ENCODE measurements at regions not wholly inside any gene's neighbourhood (a gene's known extent, or its start where the extent isn't known, plus 50 kb on each side); places are given as distances from the start of the nearest gene placed in this dataset.

GRCh38 chr9:28032268-28032590, 458.9 kb upstream of the C9orf72 start:
- DNase-seq (ENCODE audit: low spot score in 2 of 2), result no peak
- no peak overlapping the region for H3K4me3 ChIP-seq (ENCODE audit: low read depth, poor library complexity, severe bottlenecking)
- TF ChIP-seq, protein P1, sequence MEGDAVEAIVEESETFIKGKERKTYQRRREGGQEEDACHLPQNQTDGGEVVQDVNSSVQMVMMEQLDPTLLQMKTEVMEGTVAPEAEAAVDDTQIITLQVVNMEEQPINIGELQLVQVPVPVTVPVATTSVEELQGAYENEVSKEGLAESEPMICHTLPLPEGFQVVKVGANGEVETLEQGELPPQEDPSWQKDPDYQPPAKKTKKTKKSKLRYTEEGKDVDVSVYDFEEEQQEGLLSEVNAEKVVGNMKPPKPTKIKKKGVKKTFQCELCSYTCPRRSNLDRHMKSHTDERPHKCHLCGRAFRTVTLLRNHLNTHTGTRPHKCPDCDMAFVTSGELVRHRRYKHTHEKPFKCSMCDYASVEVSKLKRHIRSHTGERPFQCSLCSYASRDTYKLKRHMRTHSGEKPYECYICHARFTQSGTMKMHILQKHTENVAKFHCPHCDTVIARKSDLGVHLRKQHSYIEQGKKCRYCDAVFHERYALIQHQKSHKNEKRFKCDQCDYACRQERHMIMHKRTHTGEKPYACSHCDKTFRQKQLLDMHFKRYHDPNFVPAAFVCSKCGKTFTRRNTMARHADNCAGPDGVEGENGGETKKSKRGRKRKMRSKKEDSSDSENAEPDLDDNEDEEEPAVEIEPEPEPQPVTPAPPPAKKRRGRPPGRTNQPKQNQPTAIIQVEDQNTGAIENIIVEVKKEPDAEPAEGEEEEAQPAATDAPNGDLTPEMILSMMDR (IDR thresholded peaks at IDR 0.05), result no peak
- TF ChIP-seq POLR2A (IDR thresholded peaks at IDR 0.05), result no peak
- intact Hi-C loops (cut with DNase I; ENCODE audit: low total_unique reads), result no loop called here
- WGBS, 2 donors, result 71 to 92% methylated on average over 2 of the region's 2 CpGs

DNA sequence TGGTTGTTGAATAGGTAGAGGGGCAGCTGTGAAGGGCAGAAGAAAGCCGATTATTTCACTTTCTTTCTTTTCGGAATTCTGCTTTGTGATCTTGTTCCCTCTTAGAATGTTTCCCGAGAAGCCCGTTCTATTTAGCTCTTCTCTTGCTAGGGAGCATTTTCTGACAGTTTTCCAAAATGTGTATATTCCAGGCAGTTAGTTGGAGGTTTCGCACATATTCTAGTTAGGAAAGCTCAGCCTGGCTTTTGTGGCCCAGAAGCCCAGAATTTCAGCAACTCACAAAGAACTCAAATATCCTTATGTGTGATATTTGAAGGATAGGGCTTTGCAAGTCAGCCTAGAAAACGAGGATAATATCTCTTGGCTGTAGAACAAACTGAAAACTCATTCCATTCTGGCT, 461.0 kb upstream of the C9orf72 start:
- no peak overlapping the region for H3K4me3 ChIP-seq (ENCODE audit: low read depth, poor library complexity, severe bottlenecking)
- DNase-seq (ENCODE audit: low spot score in 2 of 2), result no peak
- 59 to 65% methylated on average over 6 of the region's 6 CpGs for WGBS, 2 donors
- intact Hi-C loops (cut with DNase I; ENCODE audit: low total_unique reads), result no loop called here
- TF ChIP-seq, protein P1 (IDR thresholded peaks at IDR 0.05), result no peak
- no peak for TF ChIP-seq POLR2A (IDR thresholded peaks at IDR 0.05)

DNA sequence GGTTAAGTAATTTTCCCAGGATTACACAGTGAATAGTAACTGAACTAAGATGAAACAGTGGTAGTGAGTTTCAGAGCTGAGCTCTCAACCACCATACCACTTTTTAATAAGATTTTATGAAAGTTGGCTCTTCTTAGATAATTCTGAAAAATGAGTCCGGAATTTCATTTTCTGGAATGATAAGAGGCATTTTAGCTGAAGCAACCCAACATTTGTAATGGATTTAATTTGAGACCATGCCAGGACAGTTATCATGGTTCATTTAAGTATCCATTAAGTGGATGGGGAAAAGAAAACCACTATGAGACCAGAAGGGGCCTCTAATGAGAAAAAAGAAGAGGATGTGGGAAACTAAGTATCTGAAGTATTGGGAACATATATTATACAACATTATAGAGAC, 464.7 kb upstream of the C9orf72 start:
- no peak for DNase-seq (ENCODE audit: low spot score in 2 of 2)
- no peak overlapping the region for H3K4me3 ChIP-seq (ENCODE audit: low read depth, poor library complexity, severe bottlenecking)
- intact Hi-C loops (cut with DNase I; ENCODE audit: low total_unique reads), result no loop called here
- no peak for TF ChIP-seq POLR2A (IDR thresholded peaks at IDR 0.05)
- TF ChIP-seq, protein P1 (IDR thresholded peaks at IDR 0.05), result no peak
- 66 to 83% methylated on average over 1 of the region's 1 CpG for WGBS, 2 donors

DNA sequence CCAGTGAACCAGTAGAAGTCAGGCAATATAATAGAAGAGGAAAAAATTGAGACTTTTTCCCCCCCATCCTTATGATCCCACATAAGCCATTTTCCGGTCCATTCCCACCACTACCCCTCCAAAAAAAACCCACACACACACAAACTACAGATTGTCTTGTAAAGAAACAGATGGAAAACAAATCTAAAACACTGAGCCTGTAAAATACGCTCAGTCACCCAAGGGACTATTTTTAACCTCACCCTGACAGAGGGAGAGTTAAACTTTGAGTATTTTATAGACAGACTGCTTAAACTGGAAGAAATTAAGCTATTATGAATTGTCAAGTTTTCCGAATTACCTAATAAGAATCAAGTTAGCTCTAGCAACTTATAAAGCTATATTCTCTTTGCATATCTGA, 471.8 kb upstream of the C9orf72 start:
- intact Hi-C loops (cut with DNase I; ENCODE audit: low total_unique reads), result no loop called here
- TF ChIP-seq, protein P1 (IDR thresholded peaks at IDR 0.05), result no peak
- no peak for TF ChIP-seq POLR2A (IDR thresholded peaks at IDR 0.05)
- no peak overlapping the region for H3K4me3 ChIP-seq (ENCODE audit: low read depth, poor library complexity, severe bottlenecking)
- WGBS, 2 donors, result 78 to 83% methylated on average over 3 of the region's 3 CpGs
- DNase-seq (ENCODE audit: low spot score in 2 of 2), result no peak

- no peak for TF ChIP-seq POLR2A (IDR thresholded peaks at IDR 0.05)
- TF ChIP-seq, protein P1 (IDR thresholded peaks at IDR 0.05), result no peak
- intact Hi-C loops (cut with DNase I; ENCODE audit: low total_unique reads), result no loop called here
- H3K4me3 ChIP-seq (ENCODE audit: low read depth, poor library complexity, severe bottlenecking), result no peak overlapping the region
- DNase-seq (ENCODE audit: low spot score in 2 of 2), result no peak
Measured at GRCh38 chr9:28050046-28050445, 476.8 kb upstream of the C9orf72 start.

GRCh38 chr9:28050941-28051340, 477.7 kb upstream of the C9orf72 start:
- TF ChIP-seq, protein P1 (IDR thresholded peaks at IDR 0.05), result no peak
- no peak for TF ChIP-seq POLR2A (IDR thresholded peaks at IDR 0.05)
- intact Hi-C loops (cut with DNase I; ENCODE audit: low total_unique reads), result no loop called here
- no peak overlapping the region for H3K4me3 ChIP-seq (ENCODE audit: low read depth, poor library complexity, severe bottlenecking)
- 66 to 76% methylated on average over 2 of the region's 2 CpGs for WGBS, 2 donors
- no peak for DNase-seq (ENCODE audit: low spot score in 2 of 2)

Data from lower leg skin (tissue), 4 donors.